HFFc6 (cell line): ENCODE measurements at regions not wholly inside any gene's neighbourhood (a gene's known extent, or its start where the extent isn't known, plus 50 kb on each side); places are given as distances from the start of the nearest gene placed in this dataset.

ENCODE experiments used
- DNase-seq: peaks from one replicate; pipeline ENCODE4 v3.0.0-alpha.2; 2018
- H3K27ac Mint-ChIP-seq: 2 replicates; pipeline ENCODE4 v1.8.0; 2020; ENCODE audit warnings: mild to moderate bottlenecking, mixed read lengths
- H3K27me3 Mint-ChIP-seq: 2 replicates; pipeline ENCODE4 v1.8.0; 2021; ENCODE audit warnings: mild to moderate bottlenecking, moderate library complexity, mixed read lengths; ENCODE audit not compliant: insufficient read depth
- H3K36me3 Mint-ChIP-seq: 2 replicates; pipeline ENCODE4 v1.8.0; 2021; ENCODE audit warnings: low read depth, mixed read lengths
- H3K4me1 Mint-ChIP-seq: 2 replicates; pipeline ENCODE4 v1.8.0; 2020; ENCODE audit warnings: low read depth, mixed read lengths
- H3K4me3 Mint-ChIP-seq: 2 replicates; pipeline ENCODE4 v1.8.0; 2020; ENCODE audit warnings: mild to moderate bottlenecking, moderate library complexity, mixed read lengths
- H3K9me3 Mint-ChIP-seq: 2 replicates; pipeline ENCODE4 v1.8.0; 2020; ENCODE audit warnings: mild to moderate bottlenecking, mixed read lengths
- TF ChIP-seq, protein P1 (sequence below): fragments of 200-600 bp; sonication (generic); IDR thresholded peaks from 2 replicates; pipeline ENCODE4 v1.5.0; 2021; ENCODE audit warnings: antibody characterized with exemption, mild to moderate bottlenecking

- TF ChIP-seq, protein P1, sequence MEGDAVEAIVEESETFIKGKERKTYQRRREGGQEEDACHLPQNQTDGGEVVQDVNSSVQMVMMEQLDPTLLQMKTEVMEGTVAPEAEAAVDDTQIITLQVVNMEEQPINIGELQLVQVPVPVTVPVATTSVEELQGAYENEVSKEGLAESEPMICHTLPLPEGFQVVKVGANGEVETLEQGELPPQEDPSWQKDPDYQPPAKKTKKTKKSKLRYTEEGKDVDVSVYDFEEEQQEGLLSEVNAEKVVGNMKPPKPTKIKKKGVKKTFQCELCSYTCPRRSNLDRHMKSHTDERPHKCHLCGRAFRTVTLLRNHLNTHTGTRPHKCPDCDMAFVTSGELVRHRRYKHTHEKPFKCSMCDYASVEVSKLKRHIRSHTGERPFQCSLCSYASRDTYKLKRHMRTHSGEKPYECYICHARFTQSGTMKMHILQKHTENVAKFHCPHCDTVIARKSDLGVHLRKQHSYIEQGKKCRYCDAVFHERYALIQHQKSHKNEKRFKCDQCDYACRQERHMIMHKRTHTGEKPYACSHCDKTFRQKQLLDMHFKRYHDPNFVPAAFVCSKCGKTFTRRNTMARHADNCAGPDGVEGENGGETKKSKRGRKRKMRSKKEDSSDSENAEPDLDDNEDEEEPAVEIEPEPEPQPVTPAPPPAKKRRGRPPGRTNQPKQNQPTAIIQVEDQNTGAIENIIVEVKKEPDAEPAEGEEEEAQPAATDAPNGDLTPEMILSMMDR: no peak
- Mint-ChIP-seq H3K9me3 (no peaks in the 10 kb centered on the region), H3K4me1 (peaks cover 49% of the 10 kb centered on the region), H3K36me3 (no peaks in the 10 kb centered on the region), H3K27me3 (peaks cover 5% of the 10 kb centered on the region), H3K4me3 (no peak overlapping the region), H3K27ac (no peak overlapping the region; the same call in 1 of the 2 replicates)
- no peak for DNase-seq
These were observed 94.3 kb downstream of the PRLHR start for GRCh38 chr10:118501171-118501570.

DNA sequence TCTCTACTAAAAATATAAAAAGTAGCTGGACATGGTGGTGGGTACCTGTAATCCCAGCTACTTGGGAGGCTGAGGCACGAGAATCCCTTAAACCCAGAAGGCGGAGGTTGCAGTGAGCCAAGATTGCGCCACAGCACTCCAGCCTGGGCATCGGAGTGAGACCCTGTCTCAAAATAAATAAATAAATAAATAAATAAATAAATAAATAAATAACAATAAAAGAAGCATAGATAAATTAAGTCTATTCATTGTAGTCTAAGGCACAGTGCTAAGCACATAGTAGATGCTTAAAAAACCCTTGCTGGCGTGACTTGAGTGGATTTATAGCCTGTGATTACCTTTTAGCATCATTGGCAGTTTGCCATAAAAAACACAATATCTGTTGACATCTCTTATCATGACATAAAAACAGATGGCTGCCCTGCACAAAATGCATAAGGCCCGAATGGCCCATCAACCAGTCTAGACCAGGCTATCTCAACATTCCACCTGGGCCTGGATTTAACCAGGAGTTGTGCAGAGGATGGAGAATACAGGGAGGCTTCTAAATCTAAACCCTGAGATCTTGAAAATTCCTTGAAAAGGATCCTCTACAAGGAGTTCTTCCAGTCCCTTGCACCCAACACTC lies 94.9 kb downstream of the PRLHR start:
- peaks cover 53% of the 10 kb centered on the region for H3K4me1 Mint-ChIP-seq
- no peak overlapping the region for H3K4me3 Mint-ChIP-seq
- TF ChIP-seq, protein P1: no peak

DNA sequence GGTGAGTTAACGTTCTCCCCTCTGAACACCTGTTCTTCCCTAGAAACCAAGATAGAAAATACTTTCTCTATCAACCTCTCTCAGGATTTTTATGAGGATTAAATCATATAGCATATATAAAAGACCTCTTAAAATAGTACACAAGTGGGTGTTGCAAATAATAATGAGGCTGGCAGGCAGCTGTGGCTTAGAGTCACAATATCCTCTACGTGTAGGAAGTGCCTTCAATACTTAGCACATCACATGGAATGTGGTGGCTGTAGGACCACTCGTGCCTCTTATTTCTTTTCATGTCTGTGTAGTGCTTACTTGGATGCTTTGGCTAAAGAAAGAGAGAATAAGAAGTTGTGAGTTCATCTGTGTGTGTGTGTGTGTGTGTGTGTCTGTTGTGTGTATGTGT lies 96.3 kb downstream of the PRLHR start:
- no peak overlapping the region for H3K4me3 Mint-ChIP-seq
- H3K4me1 Mint-ChIP-seq: peaks cover 45% of the 10 kb centered on the region
- peaks cover 8% of the 10 kb centered on the region for H3K27me3 Mint-ChIP-seq
- no peaks in the 10 kb centered on the region for H3K9me3 Mint-ChIP-seq
- DNase-seq: no peak
- H3K27ac Mint-ChIP-seq: no peak overlapping the region
- TF ChIP-seq, protein P1: no peak
- no peaks in the 10 kb centered on the region for H3K36me3 Mint-ChIP-seq

More for the DNA sequence above, 94.9 kb downstream of the PRLHR start:
- no peak overlapping the region for H3K27ac Mint-ChIP-seq
- H3K27me3 Mint-ChIP-seq: peaks cover 6% of the 10 kb centered on the region
- H3K9me3 Mint-ChIP-seq: no peaks in the 10 kb centered on the region
- DNase-seq: no peak
- no peaks in the 10 kb centered on the region for H3K36me3 Mint-ChIP-seq

DNA sequence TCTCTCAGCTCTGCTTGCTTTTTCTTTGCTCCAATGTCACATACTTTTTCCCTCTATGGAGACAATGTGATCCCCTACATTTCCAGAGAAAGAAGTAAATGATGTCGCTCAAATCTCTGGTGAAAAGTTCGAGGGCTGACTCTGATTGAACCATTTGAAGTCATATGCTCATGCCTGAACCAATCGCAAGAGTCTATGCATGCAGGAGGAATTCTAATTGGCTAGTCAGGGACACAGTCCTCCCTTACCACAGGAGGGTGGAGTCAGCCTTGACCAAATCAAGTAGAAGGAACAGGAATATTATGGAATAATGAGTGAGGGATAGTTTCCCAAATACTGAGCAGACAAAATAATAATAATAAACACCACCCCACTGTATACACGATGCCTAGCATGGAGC lies 96.8 kb downstream of the PRLHR start:
- no peak overlapping the region for H3K27ac Mint-ChIP-seq
- H3K4me1 Mint-ChIP-seq: peaks cover 39% of the 10 kb centered on the region
- peaks cover 8% of the 10 kb centered on the region for H3K27me3 Mint-ChIP-seq
- no peak overlapping the region for H3K4me3 Mint-ChIP-seq
- TF ChIP-seq, protein P1: no peak
- H3K9me3 Mint-ChIP-seq: no peaks in the 10 kb centered on the region
- H3K36me3 Mint-ChIP-seq: no peaks in the 10 kb centered on the region
- DNase-seq: no peak

GRCh38 chr10:118497227-118497626 lies 98.2 kb downstream of the PRLHR start:
- Mint-ChIP-seq H3K27me3 (peaks cover 8% of the 10 kb centered on the region), H3K36me3 (no peaks in the 10 kb centered on the region), H3K4me3 (no peak overlapping the region), H3K27ac (no peak overlapping the region), H3K4me1 (peaks cover 35% of the 10 kb centered on the region), H3K9me3 (no peaks in the 10 kb centered on the region)
- TF ChIP-seq, protein P1: no peak
- no peak for DNase-seq

DNA sequence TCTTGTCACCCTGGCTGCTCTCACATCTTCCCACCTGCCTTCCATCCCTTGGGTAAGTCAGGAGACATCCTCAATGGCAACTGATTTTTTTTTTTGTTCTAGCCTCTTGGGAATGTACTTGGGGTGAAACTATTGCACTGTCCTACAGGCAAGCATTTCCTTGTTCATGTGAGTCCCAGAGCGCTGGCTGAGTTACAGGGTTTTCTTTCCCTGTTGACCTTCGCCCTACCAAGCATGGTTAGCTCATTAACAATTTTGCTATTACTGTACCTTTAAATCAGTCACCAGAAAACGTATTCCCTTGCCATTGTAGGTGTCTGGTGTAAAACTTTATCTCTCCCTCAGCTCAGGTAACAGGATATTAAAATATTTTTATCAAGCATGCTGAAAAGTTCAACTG lies 98.9 kb downstream of the PRLHR start:
- TF ChIP-seq, protein P1: no peak
- no peak for DNase-seq
- H3K36me3 Mint-ChIP-seq: no peaks in the 10 kb centered on the region
- peaks cover 28% of the 10 kb centered on the region for H3K4me1 Mint-ChIP-seq
- no peak overlapping the region for H3K27ac Mint-ChIP-seq
- no peaks in the 10 kb centered on the region for H3K9me3 Mint-ChIP-seq
- H3K4me3 Mint-ChIP-seq: no peak overlapping the region
- peaks cover 8% of the 10 kb centered on the region for H3K27me3 Mint-ChIP-seq
